ENCODE measurements at regions not wholly inside any gene's neighbourhood (a gene's known extent, or its start where the extent isn't known, plus 50 kb on each side); places are given as distances from the start of the nearest gene placed in this dataset.

DNA sequence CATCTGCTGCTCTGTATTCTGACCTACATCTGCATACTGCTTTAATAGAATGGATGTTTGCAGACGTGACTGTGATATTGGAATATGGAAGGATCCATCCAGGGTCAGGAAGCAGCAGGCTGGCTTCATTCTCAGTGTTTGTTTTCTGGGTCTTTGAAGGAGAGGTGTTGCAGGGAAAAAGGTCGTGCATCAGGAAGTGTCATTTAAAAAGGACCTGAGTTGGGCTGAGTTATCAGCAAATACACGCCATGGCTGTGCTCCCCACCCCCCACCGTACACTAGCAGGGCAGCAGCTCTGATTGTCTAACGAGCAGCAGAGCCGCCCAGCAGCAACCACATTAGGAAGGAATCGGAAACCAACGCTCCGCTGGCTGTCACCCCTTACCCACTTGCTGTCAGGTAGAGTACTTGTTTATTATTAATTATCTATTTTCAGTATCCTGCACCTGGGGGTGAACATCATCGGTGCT, 63.1 kb upstream of the STEAP1B start:
- TF ChIP-seq, protein P1, sequence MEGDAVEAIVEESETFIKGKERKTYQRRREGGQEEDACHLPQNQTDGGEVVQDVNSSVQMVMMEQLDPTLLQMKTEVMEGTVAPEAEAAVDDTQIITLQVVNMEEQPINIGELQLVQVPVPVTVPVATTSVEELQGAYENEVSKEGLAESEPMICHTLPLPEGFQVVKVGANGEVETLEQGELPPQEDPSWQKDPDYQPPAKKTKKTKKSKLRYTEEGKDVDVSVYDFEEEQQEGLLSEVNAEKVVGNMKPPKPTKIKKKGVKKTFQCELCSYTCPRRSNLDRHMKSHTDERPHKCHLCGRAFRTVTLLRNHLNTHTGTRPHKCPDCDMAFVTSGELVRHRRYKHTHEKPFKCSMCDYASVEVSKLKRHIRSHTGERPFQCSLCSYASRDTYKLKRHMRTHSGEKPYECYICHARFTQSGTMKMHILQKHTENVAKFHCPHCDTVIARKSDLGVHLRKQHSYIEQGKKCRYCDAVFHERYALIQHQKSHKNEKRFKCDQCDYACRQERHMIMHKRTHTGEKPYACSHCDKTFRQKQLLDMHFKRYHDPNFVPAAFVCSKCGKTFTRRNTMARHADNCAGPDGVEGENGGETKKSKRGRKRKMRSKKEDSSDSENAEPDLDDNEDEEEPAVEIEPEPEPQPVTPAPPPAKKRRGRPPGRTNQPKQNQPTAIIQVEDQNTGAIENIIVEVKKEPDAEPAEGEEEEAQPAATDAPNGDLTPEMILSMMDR (IDR thresholded peaks at IDR 0.05; ENCODE audit: control extremely low read depth, extremely low read depth, low read depth, missing control alignments) = no peak
- ChIA-PET POLR2A (no interaction called here), CTCF (interaction anchor here (0.8 to 15.1 kb wide), 7 partner anchors 100 to 493 kb away, joined by 3 to 282 read pairs (median 10); partner anchors contain the start of gene IL6)
- DNase-seq (ENCODE audit: extremely low spot score) = no peak

DNA sequence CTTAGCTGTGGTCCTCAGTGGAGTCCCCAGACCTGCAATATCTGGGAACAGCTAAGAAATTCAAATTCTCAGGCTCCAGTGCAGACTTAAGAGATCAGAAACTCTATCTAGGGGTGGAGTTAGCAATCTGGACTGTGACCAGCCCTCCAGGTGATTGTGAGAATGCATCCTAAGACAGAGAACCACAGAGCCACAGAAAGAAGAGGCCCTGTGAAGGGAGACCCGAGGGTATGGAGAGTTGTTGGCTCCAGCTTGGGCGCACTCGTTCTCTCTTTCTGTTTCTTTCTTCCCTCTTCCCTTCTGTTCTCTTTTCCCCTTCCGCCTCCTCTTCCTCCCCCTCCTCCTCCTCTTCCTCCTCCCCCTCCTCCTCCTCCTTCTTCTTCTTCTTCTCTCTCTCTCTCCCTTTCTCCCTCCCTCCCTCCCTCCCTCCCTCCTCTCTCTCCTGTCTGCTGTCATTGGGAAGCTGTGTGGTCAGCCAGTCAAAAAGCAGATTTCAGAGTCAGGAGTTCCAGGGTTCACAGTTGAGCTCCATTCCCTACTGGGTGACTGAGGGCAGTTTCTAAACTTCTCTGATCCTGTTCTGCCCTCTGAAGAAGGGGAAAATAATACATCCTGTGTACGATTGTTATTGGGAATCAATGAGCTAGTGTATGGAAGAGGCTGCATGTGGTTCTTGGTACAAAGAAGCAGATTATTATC, 62.1 kb upstream of the STEAP1B start:
- ChIA-PET POLR2A (no interaction called here), CTCF (interaction anchor here (0.8 to 15.1 kb wide), 10 partner anchors 10 to 494 kb away, joined by 3 to 282 read pairs (median 10); partner anchors contain the start of gene IL6)
- TF ChIP-seq, protein P1 (IDR thresholded peaks at IDR 0.05; ENCODE audit: control extremely low read depth, extremely low read depth, low read depth, missing control alignments) = no peak
- DNase-seq (ENCODE audit: extremely low spot score) = no peak

DNA sequence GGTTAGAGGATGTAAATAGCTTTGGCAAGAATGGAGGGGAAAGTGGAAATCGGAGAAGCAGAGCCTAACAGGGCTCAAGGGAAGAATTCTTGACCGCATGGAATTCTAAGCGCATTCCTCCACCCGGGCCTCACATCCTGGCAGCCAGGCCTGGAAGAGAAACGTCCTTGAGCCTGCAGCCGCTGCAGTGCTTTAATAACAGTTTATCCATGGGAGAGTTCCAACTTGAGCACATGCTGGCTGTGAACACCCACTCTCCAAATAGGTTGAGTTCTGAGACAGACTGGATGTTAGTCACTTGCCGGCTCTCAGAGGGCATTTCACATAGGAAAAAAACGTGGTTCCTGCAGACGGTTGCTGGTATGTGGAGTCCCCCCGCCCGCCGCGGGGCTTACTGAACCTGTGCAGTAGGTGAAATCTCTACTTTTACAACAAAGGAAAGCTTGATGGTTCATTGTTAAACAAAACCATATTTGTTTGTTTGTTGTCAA, 61.4 kb upstream of the STEAP1B start:
- POLR2A ChIA-PET = no interaction called here
- CTCF ChIA-PET = interaction anchor here (0.8 to 15.1 kb wide), 15 partner anchors 10 to 540 kb away, joined by 3 to 282 read pairs (median 6); partner anchors contain the start of gene IL6
- TF ChIP-seq, protein P1 (IDR thresholded peaks at IDR 0.05; ENCODE audit: control extremely low read depth, extremely low read depth, low read depth, missing control alignments) = no peak
- no peak for DNase-seq (ENCODE audit: extremely low spot score)

DNA sequence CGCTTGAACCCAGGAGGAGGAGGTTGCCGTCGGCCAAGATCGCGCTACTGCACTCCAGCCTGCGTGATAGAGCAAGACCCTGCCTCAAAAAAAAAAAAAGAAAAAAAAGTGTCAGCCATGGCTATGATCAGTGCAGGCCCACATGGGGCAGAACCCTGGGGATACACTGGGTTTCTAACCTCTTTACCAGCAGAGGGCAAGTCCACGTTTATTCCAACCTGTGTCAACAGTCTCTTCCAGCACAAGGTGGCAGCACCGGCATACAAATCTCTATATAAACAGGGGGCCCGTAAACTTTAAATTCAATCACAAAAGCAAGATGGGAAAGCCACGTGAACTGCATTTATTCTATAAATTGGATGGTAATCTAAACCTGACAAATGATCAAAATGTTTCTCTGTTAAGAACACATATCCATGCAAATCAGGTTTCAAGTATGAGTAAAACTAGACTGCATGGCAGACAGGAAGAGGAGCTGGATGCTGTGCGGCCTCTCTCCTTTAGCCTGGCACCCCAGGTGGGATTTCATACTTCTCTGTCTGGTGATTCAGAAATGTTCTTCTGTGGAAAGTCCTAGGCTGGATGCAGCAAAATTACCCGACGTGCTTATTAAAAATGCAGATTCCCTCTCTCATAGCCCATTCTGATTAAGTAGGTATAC, 60.0 kb upstream of the STEAP1B start:
- TF ChIP-seq, protein P1 (IDR thresholded peaks at IDR 0.05; ENCODE audit: control extremely low read depth, extremely low read depth, low read depth, missing control alignments) = peak; percentile 80
- ChIA-PET POLR2A (no interaction called here), CTCF (interaction anchor here (0.6 to 15.1 kb wide), 44 partner anchors 8 to 542 kb away, joined by 3 to 282 read pairs (median 4); partner anchors contain the start of gene IL6)
- DNase-seq (ENCODE audit: extremely low spot score) = peak; percentile 72

DNA sequence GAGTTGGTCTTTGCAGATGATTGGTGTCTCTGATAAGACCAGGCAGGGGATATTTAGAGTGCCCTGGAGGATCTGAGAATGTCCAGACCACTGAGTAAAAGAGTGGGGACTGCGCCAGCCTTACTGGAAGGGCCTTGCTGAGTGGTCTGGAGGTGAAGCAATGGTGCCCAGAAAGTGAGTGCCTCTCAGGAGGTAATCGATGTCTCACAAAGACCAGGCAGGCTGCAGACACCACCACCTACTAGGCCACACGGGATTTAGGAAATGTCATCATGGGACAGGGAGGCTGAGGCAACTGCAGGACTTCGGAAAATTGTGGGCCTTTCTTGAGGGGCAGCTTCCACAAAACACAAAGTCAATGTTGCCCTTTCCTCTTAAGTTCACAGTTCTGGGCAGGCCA, 57.2 kb upstream of the STEAP1B start:
- ChIA-PET POLR2A (no interaction called here), CTCF (interaction anchor here (1.3 to 15.1 kb wide), 4 partner anchors 169 to 503 kb away, joined by 3 to 282 read pairs (median 87); partner anchors contain the start of gene IL6)
- TF ChIP-seq, protein P1 (IDR thresholded peaks at IDR 0.05; ENCODE audit: control extremely low read depth, extremely low read depth, low read depth, missing control alignments) = no peak
- no peak for DNase-seq (ENCODE audit: extremely low spot score)

DNA sequence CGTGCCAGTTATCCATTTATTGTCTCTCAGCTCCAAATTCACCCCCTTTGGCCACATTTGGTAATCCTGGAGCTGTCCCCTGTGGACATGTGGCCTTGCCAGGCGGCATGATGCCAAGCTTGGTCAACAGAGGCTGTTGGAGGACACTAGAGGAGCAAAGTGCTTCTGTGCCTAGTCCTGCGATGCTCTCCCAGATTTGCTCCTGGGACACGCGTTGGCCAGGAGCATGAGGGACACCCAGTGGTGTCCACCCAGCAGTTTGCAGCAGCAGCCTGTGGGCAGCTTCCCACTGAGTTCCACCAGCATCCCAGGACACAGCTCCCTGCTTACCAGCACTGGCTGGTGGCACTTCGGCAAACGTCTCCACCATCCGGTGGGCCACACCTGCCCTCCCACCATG, 55.5 kb upstream of the STEAP1B start:
- DNase-seq (ENCODE audit: extremely low spot score) = no peak
- CTCF ChIA-PET = interaction anchor here (0.6 to 15.1 kb wide), 5 partner anchors 170 to 501 kb away, joined by 3 to 282 read pairs (median 5); partner anchors contain the start of gene IL6
- POLR2A ChIA-PET = no interaction called here
- TF ChIP-seq, protein P1 (IDR thresholded peaks at IDR 0.05; ENCODE audit: control extremely low read depth, extremely low read depth, low read depth, missing control alignments) = no peak
